Uterus (tissue), 3 donors: ENCODE measurements at regions not wholly inside any gene's neighbourhood (a gene's known extent, or its start where the extent isn't known, plus 50 kb on each side); places are given as distances from the start of the nearest gene placed in this dataset.
"Not testable (repeated sequence)": the region's sequence is repeated elsewhere in the genome, so short reads cannot be mapped to it uniquely, and the experiment has no call there.

Experiments used
- DNase-seq, 2 donors: peaks; one replicate each; pipeline ENCODE4 v3.0.0-alpha.2; 2019 to 2020
- H3K27ac ChIP-seq, 2 donors: fragments of 200-600 bp; sonication (generic); 1 replicate in 1 of 2; 2 replicates in 1 of 2; pipeline ENCODE4 v1.5.1; 2016 to 2018
- H3K27me3 ChIP-seq, 2 donors: fragments of 200-600 bp; sonication (generic); one replicate each; pipeline ENCODE4 v1.5.1; 2018 to 2019; ENCODE audit warnings: control low read depth in 1 of 2
- H3K36me3 ChIP-seq, 2 donors: fragments of 200-600 bp; sonication (generic); one replicate each; pipeline ENCODE4 v1.5.1; 2019; ENCODE audit warnings: control low read depth in 1 of 2
- H3K4me1 ChIP-seq, 2 donors: fragments of 200-600 bp; sonication (generic); one replicate each; pipeline ENCODE4 v1.5.1; 2018 to 2019; ENCODE audit warnings: control low read depth in 1 of 2
- H3K4me3 ChIP-seq, 2 donors: fragments of 200-600 bp; sonication (generic); 1 replicate in 1 of 2; 2 replicates in 1 of 2; pipeline ENCODE4 v1.5.1; 2018 to 2019; ENCODE audit warnings: mild to moderate bottlenecking in 1 of 2
- H3K9me3 ChIP-seq, 2 donors: fragments of 200-600 bp; sonication (generic); one replicate each; pipeline ENCODE4 v1.5.1; 2019; ENCODE audit warnings: control low read depth in 1 of 2
- POLR2A ChIP-seq, 2 donors: fragments of 450-650 bp; IDR thresholded peaks; one replicate each; pipeline ENCODE4 v1.6.1; 2016; ENCODE audit warnings: antibody characterized with exemption in 2 of 2, mild to moderate bottlenecking in 1 of 2, moderate library complexity in 1 of 2
- intact Hi-C: fragments of 100-400 bp; cut with DNase I; formaldehyde crosslinking; loops from one replicate; pipeline ENCODE4 v1.15.1; 2023; ENCODE audit warnings: low total_unique reads
- TF ChIP-seq, protein P1 (sequence below), 4 experiments: fragments of 200-600 bp in 2 of 4; fragments of 450-650 bp in 2 of 4; sonication (generic) in 2 of 4; IDR thresholded peaks; one replicate each; pipeline ENCODE4 v1.5.1; 2016 to 2019; ENCODE audit warnings: antibody characterized with exemption in 4 of 4, mild to moderate bottlenecking in 2 of 4, moderate library complexity in 1 of 4
- donor health status: DM: yes; HTN: yes; CAD: no.

DNA sequence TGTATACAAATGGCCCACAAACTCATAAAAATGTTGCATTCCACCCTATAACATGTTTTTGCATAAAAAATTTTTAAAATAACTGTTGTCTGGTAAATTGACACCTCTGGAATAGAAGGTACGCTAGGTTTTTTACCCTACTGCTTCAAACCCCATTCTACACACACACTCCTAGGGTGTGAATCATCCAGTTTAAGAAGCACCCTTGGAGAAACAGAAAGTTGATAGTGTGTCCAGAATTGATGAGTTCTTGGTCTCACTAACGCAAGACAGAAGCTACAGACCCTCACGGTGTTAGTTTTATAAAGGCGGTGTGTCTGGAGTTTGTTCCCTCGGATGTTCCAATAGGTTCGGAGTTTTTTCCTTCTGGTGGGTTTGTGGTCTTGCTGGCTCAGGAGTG is 158.5 kb downstream of the KLRB1 start:
- no peak for DNase-seq
- no peaks in the 10 kb centered on the region for H3K9me3 ChIP-seq
- no peaks in the 10 kb centered on the region for H3K27me3 ChIP-seq
- no peaks in the 10 kb centered on the region for H3K36me3 ChIP-seq
- no peak overlapping the region for H3K4me3 ChIP-seq
- TF ChIP-seq, protein P1, sequence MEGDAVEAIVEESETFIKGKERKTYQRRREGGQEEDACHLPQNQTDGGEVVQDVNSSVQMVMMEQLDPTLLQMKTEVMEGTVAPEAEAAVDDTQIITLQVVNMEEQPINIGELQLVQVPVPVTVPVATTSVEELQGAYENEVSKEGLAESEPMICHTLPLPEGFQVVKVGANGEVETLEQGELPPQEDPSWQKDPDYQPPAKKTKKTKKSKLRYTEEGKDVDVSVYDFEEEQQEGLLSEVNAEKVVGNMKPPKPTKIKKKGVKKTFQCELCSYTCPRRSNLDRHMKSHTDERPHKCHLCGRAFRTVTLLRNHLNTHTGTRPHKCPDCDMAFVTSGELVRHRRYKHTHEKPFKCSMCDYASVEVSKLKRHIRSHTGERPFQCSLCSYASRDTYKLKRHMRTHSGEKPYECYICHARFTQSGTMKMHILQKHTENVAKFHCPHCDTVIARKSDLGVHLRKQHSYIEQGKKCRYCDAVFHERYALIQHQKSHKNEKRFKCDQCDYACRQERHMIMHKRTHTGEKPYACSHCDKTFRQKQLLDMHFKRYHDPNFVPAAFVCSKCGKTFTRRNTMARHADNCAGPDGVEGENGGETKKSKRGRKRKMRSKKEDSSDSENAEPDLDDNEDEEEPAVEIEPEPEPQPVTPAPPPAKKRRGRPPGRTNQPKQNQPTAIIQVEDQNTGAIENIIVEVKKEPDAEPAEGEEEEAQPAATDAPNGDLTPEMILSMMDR (IDR thresholded peaks at IDR 0.05) = no peak
- TF ChIP-seq POLR2A (IDR thresholded peaks at IDR 0.05) = no peak
- intact Hi-C loops = no loop called here
- no peak overlapping the region for H3K27ac ChIP-seq
- H3K4me1 ChIP-seq = no peaks in the 10 kb centered on the region

- H3K4me3 ChIP-seq = peak overlapping the region; percentile 59 to 60
- H3K4me1 ChIP-seq, H3K36me3 ChIP-seq, intact Hi-C loops, H3K27me3 ChIP-seq, DNase-seq, H3K9me3 ChIP-seq: not testable (repeated sequence)
- peak overlapping the region in 1 of 2 donors; percentile 45 for H3K27ac ChIP-seq
These were observed 159.1 kb downstream of the KLRB1 start for GRCh38 chr12:9448648-9449047.

DNA sequence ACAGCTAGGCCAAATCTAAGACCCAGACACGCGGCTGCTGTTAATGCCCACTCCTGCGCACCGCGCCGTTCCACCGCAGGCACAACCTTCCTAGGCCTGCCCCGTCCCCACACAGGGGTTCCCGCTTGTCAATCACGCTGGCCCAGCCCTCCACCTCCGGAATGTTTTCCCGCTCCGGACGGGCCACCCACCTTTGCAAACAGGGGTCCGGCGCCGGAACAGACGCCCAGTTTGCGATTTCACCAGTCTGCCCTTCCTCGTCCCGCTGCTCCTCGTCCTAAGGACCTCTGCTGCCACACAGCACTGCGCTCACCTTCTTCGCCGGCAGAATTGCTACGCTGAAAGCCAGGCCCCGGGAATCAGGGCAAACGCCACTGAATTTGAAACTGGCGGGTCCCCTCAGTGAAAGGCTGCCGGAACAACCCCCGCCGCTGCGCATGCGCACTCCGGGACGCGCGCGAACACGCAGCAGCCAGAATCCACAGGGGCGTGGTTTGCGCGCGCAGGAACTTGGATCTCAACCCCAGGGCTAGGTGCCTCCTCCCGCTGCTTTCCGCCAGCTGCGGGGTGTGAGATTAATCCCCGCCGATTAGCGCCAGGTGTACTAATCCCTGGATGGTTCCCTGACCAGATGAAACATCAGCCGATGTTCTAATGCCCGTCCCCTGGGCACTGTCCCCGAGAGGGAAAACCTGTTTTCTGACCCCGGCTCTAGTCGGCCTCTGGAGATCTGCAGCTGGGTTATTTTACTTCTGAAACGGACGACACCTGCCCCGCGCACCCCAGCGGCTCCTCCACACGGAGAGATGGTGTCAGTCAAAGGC is 159.7 kb downstream of the KLRB1 start:
- Histone ChIP-seq H3K4me3 (peak overlapping the region; percentile 59 to 60), H3K27ac (peak overlapping the region; percentile 44 to 45)
- intact Hi-C loops, H3K9me3 ChIP-seq, H3K4me1 ChIP-seq, H3K27me3 ChIP-seq, H3K36me3 ChIP-seq: not testable (repeated sequence)
- peak; percentile 88 to 89 for DNase-seq

DNA sequence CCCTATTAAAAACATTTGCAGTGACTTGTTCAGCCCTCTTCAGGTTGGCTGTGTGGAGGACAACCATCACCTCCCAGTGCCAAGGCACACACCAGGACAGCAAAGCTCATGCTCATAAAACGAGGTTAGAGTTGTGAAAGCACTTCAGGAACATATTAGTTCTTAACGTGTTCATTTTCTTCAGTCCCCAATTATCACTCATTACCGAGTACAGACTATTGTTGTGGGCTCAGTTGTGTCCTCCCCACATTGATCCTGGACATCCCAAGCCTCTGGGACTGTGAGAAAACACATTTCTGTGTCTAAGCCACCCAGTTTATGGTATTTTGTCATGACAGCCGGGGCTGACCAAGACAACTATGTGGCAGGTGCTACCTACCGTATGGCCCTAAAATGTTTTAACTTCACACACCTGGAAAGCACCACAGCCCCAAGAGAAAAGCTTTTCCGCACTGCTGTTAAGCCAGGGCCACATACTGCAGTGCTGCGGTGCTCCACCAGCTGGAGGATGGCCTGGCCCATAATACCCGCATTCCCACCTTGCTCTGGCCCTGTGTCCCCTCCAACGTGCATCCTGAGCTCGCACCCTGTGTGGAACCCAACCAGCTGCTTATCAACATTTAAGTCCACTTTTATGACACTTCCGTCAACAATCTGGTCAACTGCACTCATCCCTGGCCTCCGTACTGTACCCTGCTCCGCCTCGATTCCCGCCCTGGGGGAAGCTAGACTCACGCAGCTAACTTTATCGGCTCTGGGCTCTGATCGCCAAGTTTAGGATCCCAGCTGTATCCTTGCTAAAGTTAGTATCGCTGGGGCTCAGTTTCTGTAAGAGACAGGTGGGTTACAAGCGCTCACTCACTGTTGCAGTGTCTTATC is 160.6 kb downstream of the KLRB1 start:
- peak overlapping the region; percentile 59 to 60 for H3K4me3 ChIP-seq
- H3K4me1 ChIP-seq, H3K27me3 ChIP-seq, H3K27ac ChIP-seq, DNase-seq, H3K36me3 ChIP-seq, intact Hi-C loops, H3K9me3 ChIP-seq: not testable (repeated sequence)

DNA sequence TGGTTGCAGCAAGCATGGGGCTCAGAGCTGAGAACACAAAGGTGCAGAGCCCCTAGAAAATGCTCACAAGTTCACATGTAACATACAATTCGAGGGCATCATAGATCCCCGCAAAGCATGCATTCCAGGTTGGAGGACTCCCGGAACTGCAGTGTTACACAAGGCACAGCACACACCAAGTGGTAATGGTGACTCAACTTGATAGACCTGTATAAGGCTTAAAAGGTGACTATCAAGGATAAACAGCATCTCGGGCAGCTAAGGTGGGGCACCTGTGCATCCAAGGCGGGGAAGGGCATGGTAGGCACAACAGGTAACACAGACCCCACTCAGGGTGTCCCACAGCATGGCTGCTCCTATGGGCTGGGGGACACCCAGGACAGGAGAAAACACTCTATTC is 167.3 kb downstream of the KLRB1 start:
- H3K4me1 ChIP-seq, intact Hi-C loops, H3K9me3 ChIP-seq: not testable (repeated sequence)

DNA sequence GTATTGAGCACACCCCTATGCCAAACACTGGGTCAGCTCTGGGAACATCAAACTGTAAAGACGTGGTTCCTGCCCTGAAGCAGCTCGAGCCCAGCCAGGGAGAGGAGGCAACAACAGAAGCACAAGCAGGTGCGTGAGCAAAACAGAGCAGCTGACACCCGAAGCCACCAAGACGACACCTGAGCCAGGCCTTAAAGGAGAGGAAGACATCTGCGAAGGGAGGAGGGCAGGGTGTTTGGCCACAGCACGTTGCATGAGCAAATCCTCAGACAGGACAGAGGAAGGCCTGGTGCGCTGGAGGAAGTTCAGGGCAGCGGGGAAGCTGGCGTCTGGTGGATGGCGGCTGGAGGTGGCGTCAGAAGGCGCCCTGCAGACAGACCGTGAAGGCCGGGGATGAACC is 172.0 kb downstream of the KLRB1 start:
- H3K27ac ChIP-seq, intact Hi-C loops, H3K36me3 ChIP-seq: not testable (repeated sequence)

More for the DNA sequence above, 167.3 kb downstream of the KLRB1 start:
- not testable (repeated sequence) for H3K27me3 ChIP-seq, DNase-seq, H3K36me3 ChIP-seq, H3K4me3 ChIP-seq, H3K27ac ChIP-seq

GRCh38 chr12:9430385-9430784 is 177.3 kb downstream of the KLRB1 start:
- H3K27ac ChIP-seq, H3K36me3 ChIP-seq, intact Hi-C loops, DNase-seq, H3K9me3 ChIP-seq, H3K27me3 ChIP-seq, H3K4me1 ChIP-seq, H3K4me3 ChIP-seq: not testable (repeated sequence)

More for the DNA sequence above, 172.0 kb downstream of the KLRB1 start:
- H3K27me3 ChIP-seq, H3K4me1 ChIP-seq, DNase-seq, H3K9me3 ChIP-seq, H3K4me3 ChIP-seq: not testable (repeated sequence)

- H3K27me3 ChIP-seq, DNase-seq, intact Hi-C loops, H3K27ac ChIP-seq, H3K9me3 ChIP-seq, H3K4me3 ChIP-seq, H3K36me3 ChIP-seq, H3K4me1 ChIP-seq: not testable (repeated sequence)
These were observed 178.9 kb downstream of the KLRB1 start for GRCh38 chr12:9428856-9429255.

DNA sequence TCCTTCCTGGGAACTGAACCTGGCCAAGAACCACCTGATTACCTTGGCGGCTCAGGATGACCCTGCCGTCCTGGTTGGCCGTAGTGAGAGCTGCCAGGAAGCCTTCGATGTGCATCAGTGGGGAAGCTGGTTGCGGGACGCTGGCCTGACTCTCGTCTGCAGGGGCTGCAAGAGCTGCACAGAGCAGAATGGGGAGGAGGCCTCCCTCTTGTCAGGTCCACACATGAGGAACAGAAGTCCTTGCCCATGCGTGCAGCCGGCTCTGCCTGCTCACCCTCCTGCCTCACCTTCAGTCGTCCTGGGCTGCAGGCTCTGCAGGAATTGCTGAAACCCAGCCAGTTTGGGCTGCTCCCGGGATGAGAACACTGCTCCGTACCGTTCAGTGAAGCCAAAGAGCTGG is 182.3 kb downstream of the KLRB1 start:
- H3K27ac ChIP-seq, intact Hi-C loops, H3K36me3 ChIP-seq, H3K4me3 ChIP-seq, DNase-seq, H3K4me1 ChIP-seq, H3K9me3 ChIP-seq, H3K27me3 ChIP-seq: not testable (repeated sequence)

DNA sequence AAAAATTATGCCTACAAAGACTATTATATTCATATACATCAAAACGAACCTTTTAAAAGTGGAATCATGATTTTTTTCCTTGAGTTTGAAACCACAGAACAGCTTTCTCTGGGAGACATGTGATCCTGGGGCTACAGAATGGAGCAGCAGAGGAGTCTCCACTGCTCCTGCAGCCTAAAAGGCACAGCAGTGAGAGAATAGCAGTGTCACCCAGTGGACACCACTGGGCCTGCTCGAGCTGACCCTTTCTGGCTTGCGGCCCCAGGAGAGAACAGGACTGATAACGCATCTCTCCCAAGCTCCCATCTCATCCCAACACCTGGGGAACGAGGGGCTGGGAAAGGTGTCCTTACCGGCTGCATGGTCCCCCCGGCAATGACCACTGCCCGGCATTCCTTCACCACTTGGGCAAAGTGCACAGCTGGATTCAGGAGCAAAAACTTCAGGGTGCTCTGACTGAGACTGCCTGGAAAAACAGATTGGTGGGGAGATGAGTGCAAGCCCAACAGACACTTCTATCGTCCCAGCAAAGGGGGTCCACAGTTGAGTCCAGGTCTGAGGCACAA is 183.5 kb downstream of the KLRB1 start:
- H3K27me3 ChIP-seq, H3K4me3 ChIP-seq, intact Hi-C loops, H3K36me3 ChIP-seq, H3K4me1 ChIP-seq, H3K27ac ChIP-seq, H3K9me3 ChIP-seq, DNase-seq: not testable (repeated sequence)

- intact Hi-C loops, H3K36me3 ChIP-seq, H3K9me3 ChIP-seq, DNase-seq, H3K27me3 ChIP-seq, H3K27ac ChIP-seq, H3K4me3 ChIP-seq, H3K4me1 ChIP-seq: not testable (repeated sequence)
These were observed 185.0 kb downstream of the KLRB1 start for GRCh38 chr12:9422689-9423088.

DNA sequence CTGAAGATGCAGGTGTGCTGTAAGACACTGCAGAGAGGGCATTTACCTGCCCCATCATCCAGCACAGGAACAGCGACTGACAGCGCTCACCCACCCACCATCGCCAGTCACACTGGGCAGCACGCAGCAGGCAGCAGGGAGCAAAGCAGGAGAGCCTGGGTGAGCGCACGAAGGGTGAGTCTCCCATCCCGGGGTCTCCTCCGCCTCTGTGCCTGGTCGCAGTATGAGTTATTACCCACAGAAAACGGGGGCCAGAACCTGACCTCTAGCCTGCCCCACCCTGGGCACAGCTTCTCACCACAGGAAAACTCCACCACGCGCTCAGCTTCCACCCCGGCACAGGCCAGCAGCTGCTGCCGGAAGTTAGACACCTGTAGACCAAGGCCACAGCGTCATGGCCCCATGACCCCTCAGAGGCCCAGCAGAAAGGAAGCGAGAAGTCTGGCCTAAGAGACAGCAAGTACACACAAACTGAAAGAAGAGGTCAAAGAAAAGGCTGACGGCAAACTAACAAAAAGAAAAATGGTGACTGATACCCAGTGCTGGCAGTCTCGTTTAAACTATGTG is 186.1 kb downstream of the KLRB1 start:
- H3K36me3 ChIP-seq, intact Hi-C loops, H3K9me3 ChIP-seq: not testable (repeated sequence)

More for the DNA sequence above, 186.1 kb downstream of the KLRB1 start:
- H3K27me3 ChIP-seq, H3K4me1 ChIP-seq, DNase-seq, H3K4me3 ChIP-seq, H3K27ac ChIP-seq: not testable (repeated sequence)
